ENCODE measurements at regions not wholly inside any gene's neighbourhood (a gene's known extent, or its start where the extent isn't known, plus 50 kb on each side); places are given as distances from the start of the nearest gene placed in this dataset.

DNA sequence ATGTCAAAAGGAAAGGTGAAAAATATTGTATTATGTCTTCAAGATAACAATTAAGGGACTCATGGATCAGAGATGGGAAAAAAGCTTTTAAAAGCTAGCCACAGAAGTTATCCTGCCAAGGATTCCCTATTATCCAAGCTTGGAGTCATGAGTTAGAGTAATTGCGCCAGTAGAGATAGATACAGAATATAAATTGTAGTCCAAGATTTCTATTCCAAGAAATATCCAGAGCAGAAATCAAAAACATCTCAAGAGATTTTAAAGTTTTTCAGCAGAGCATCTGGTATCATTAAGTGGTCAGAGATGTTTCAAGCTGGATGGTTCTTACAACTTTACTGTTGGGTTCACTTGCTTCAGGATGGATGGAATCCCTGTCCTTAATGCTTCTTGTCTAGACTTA is 186.7 kb downstream of the PCDH18 start:
- Histone ChIP-seq H4K20me1 (ENCODE audit: insufficient read depth) (no peaks in the 10 kb centered on the region), H3K9me3 (ENCODE audit: control insufficient read depth in 1 of 2, insufficient read depth in 1 of 2, low read depth in 1 of 2, low read length in 2 of 2) (no peaks in the 10 kb centered on the region), H3K27me3 (ENCODE audit: insufficient read depth, low read length) (no peaks in the 10 kb centered on the region), H3K9ac (ENCODE audit: low read length) (no peak overlapping the region), H3K4me1 (ENCODE audit: control insufficient read depth in 1 of 2, insufficient read depth in 2 of 2, low read length in 2 of 2) (no peaks in the 10 kb centered on the region), H3K4me2 (ENCODE audit: low read length) (no peak overlapping the region), H3K79me2 (ENCODE audit: insufficient read depth, low read length) (no peaks in the 10 kb centered on the region), H3K4me3 (replicated peaks in 1 of 2; ENCODE audit: low read depth in 1 of 2, low read length in 2 of 2) (no peak overlapping the region), H2AFZ (ENCODE audit: low read depth, low read length, poor library complexity, severe bottlenecking) (no peak overlapping the region), H3K27ac (ENCODE audit: low read depth, low read length) (no peak overlapping the region), H3K9me2 (ENCODE audit: insufficient read depth) (no peaks in the 10 kb centered on the region), H3K36me3 (ENCODE audit: control insufficient read depth in 1 of 2, insufficient read depth in 2 of 2, low read length in 2 of 2) (no peaks in the 10 kb centered on the region)
- no peak for DNase-seq (ENCODE audit: low read depth, low spot score)
- RAD21 ChIA-PET (ENCODE audit: low non-redundant PET in 1 of 2, low total read pairs in 2 of 2, uncharacterized antibody in 2 of 2, unreplicated experiment in 2 of 2): no interaction called here
- intact Hi-C loops (cut with micrococcal nuclease): no loop called here
- no peak for ATAC-seq
- CTCF ChIA-PET: no interaction called here
- BruUV-seq (replicated peaks): no TSS peak
- POLR2A ChIA-PET: no interaction called here
- TF ChIP-seq, protein P1, sequence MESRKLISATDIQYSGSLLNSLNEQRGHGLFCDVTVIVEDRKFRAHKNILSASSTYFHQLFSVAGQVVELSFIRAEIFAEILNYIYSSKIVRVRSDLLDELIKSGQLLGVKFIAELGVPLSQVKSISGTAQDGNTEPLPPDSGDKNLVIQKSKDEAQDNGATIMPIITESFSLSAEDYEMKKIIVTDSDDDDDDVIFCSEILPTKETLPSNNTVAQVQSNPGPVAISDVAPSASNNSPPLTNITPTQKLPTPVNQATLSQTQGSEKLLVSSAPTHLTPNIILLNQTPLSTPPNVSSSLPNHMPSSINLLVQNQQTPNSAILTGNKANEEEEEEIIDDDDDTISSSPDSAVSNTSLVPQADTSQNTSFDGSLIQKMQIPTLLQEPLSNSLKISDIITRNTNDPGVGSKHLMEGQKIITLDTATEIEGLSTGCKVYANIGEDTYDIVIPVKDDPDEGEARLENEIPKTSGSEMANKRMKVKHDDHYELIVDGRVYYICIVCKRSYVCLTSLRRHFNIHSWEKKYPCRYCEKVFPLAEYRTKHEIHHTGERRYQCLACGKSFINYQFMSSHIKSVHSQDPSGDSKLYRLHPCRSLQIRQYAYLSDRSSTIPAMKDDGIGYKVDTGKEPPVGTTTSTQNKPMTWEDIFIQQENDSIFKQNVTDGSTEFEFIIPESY (IDR thresholded peaks at IDR 0.05; ENCODE audit: extremely low read depth, insufficient replicate concordance, low read length): no peak
- TF ChIP-seq, protein P2, sequence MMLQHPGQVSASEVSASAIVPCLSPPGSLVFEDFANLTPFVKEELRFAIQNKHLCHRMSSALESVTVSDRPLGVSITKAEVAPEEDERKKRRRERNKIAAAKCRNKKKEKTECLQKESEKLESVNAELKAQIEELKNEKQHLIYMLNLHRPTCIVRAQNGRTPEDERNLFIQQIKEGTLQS (IDR thresholded peaks at IDR 0.05): no peak
- TF ChIP-seq CEBPB (IDR thresholded peaks at IDR 0.05; ENCODE audit: low read depth): no peak

DNA sequence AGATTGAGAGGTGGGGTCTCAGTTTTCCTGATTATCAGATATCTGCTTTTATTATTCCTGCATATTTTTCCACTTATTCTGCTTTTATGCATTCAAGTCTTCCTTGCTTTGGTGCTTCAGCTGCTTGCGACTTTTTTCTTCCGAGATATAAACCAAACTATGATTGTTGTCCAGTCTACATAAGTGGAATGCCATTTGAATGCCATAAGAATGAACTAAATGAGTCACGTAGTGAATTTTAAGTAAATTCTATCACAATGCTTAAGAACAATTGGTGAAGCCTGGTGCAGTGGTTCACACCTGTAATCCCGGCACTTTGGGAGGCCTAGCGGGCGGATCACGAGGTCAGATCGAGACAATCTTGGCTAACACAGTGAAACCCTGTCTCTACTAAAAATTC is 189.1 kb downstream of the PCDH18 start:
- Histone ChIP-seq H4K20me1 (ENCODE audit: insufficient read depth) (no peaks in the 10 kb centered on the region), H3K4me3 (replicated peaks in 1 of 2; ENCODE audit: low read depth in 1 of 2, low read length in 2 of 2) (no peak overlapping the region), H3K27ac (ENCODE audit: low read depth, low read length) (no peak overlapping the region), H3K4me1 (ENCODE audit: control insufficient read depth in 1 of 2, insufficient read depth in 2 of 2, low read length in 2 of 2) (no peaks in the 10 kb centered on the region), H3K9me2 (ENCODE audit: insufficient read depth) (no peaks in the 10 kb centered on the region), H3K9me3 (ENCODE audit: control insufficient read depth in 1 of 2, insufficient read depth in 1 of 2, low read depth in 1 of 2, low read length in 2 of 2) (no peaks in the 10 kb centered on the region), H3K27me3 (ENCODE audit: insufficient read depth, low read length) (no peaks in the 10 kb centered on the region), H3K36me3 (ENCODE audit: control insufficient read depth in 1 of 2, insufficient read depth in 2 of 2, low read length in 2 of 2) (no peaks in the 10 kb centered on the region), H3K9ac (ENCODE audit: low read length) (no peak overlapping the region), H3K79me2 (ENCODE audit: insufficient read depth, low read length) (no peaks in the 10 kb centered on the region), H3K4me2 (ENCODE audit: low read length) (no peak overlapping the region), H2AFZ (ENCODE audit: low read depth, low read length, poor library complexity, severe bottlenecking) (no peak overlapping the region)
- DNase-seq (ENCODE audit: low read depth, low spot score) (no peak), ATAC-seq (no peak)
- no TSS peak for BruUV-seq (replicated peaks)
- TF ChIP-seq, protein P3, sequence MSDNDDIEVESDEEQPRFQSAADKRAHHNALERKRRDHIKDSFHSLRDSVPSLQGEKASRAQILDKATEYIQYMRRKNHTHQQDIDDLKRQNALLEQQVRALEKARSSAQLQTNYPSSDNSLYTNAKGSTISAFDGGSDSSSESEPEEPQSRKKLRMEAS (IDR thresholded peaks at IDR 0.05): no peak
- TF ChIP-seq FOSL1 (IDR thresholded peaks at IDR 0.05; ENCODE audit: low read depth): no peak
- TF ChIP-seq, protein P4, sequence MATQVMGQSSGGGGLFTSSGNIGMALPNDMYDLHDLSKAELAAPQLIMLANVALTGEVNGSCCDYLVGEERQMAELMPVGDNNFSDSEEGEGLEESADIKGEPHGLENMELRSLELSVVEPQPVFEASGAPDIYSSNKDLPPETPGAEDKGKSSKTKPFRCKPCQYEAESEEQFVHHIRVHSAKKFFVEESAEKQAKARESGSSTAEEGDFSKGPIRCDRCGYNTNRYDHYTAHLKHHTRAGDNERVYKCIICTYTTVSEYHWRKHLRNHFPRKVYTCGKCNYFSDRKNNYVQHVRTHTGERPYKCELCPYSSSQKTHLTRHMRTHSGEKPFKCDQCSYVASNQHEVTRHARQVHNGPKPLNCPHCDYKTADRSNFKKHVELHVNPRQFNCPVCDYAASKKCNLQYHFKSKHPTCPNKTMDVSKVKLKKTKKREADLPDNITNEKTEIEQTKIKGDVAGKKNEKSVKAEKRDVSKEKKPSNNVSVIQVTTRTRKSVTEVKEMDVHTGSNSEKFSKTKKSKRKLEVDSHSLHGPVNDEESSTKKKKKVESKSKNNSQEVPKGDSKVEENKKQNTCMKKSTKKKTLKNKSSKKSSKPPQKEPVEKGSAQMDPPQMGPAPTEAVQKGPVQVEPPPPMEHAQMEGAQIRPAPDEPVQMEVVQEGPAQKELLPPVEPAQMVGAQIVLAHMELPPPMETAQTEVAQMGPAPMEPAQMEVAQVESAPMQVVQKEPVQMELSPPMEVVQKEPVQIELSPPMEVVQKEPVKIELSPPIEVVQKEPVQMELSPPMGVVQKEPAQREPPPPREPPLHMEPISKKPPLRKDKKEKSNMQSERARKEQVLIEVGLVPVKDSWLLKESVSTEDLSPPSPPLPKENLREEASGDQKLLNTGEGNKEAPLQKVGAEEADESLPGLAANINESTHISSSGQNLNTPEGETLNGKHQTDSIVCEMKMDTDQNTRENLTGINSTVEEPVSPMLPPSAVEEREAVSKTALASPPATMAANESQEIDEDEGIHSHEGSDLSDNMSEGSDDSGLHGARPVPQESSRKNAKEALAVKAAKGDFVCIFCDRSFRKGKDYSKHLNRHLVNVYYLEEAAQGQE (IDR thresholded peaks at IDR 0.05; ENCODE audit: low read depth): no peak
- no peak for TF ChIP-seq ZNF274 (IDR thresholded peaks at IDR 0.05; ENCODE audit: low read depth, low read length)
- TF ChIP-seq SRF (IDR thresholded peaks at IDR 0.05; ENCODE audit: low read depth): no peak
- intact Hi-C loops (cut with micrococcal nuclease): no loop called here
- ChIA-PET CTCF (no interaction called here), RAD21 (ENCODE audit: low non-redundant PET in 1 of 2, low total read pairs in 2 of 2, uncharacterized antibody in 2 of 2, unreplicated experiment in 2 of 2) (no interaction called here), POLR2A (no interaction called here)

Data from HCT116 (cell line).